Colonic mucosa (tissue), 4 donors: ENCODE measurements at regions not wholly inside any gene's neighbourhood (a gene's known extent, or its start where the extent isn't known, plus 50 kb on each side); places are given as distances from the start of the nearest gene placed in this dataset.
"Not testable (repeated sequence)": the region's sequence is repeated elsewhere in the genome, so short reads cannot be mapped to it uniquely, and the experiment has no call there.

Source experiments
- DNase-seq: peaks from one replicate; pipeline ENCODE4 v3.0.0-alpha.2; 2020
- H3K27ac ChIP-seq: fragments of 200-600 bp; one replicate; pipeline ENCODE4 v1.8.0; 2021
- H3K27me3 ChIP-seq: fragments of 200-600 bp; one replicate; pipeline ENCODE4 v1.8.0; 2021
- H3K36me3 ChIP-seq: fragments of 200-600 bp; one replicate; pipeline ENCODE4 v1.8.0; 2021
- H3K4me1 ChIP-seq: fragments of 200-600 bp; one replicate; pipeline ENCODE4 v1.8.0; 2021; ENCODE audit warnings: mild to moderate bottlenecking
- H3K4me3 ChIP-seq: fragments of 200-600 bp; one replicate; pipeline ENCODE4 v1.8.0; 2021
- H3K9ac ChIP-seq, 2 donors: one replicate each; pipeline ENCODE4 v1.7.0; 2013; ENCODE audit warnings: control low read depth in 2 of 2, low read depth in 2 of 2, low read length in 2 of 2
- H3K9me3 ChIP-seq: fragments of 200-600 bp; one replicate; pipeline ENCODE4 v1.8.0; 2021
- intact Hi-C: fragments of 100-400 bp; cut with DNase I; formaldehyde crosslinking; loops from one replicate; pipeline ENCODE4 v1.14.1; 2022
- TF ChIP-seq, protein P1 (sequence below): fragments of 200-600 bp; IDR thresholded peaks from one replicate; pipeline ENCODE4 v1.8.0; 2022; ENCODE audit warnings: antibody characterized with exemption, mild to moderate bottlenecking
- donor health status: healthy.
- donor health status: DM: no; HTN: no; CAD: no.
- donor health status: DM: no; HTN: no; CAD: no.

GRCh38 chr1:99396389-99396788 lies 132.1 kb downstream of the PLPPR4 start:
- Histone ChIP-seq H3K9me3 (no peaks in the 10 kb centered on the region), H3K4me1 (no peaks in the 10 kb centered on the region), H3K4me3 (no peak overlapping the region), H3K36me3 (no peaks in the 10 kb centered on the region), H3K27ac (no peak overlapping the region), H3K9ac (no peak overlapping the region), H3K27me3 (no peaks in the 10 kb centered on the region)
- TF ChIP-seq, protein P1, sequence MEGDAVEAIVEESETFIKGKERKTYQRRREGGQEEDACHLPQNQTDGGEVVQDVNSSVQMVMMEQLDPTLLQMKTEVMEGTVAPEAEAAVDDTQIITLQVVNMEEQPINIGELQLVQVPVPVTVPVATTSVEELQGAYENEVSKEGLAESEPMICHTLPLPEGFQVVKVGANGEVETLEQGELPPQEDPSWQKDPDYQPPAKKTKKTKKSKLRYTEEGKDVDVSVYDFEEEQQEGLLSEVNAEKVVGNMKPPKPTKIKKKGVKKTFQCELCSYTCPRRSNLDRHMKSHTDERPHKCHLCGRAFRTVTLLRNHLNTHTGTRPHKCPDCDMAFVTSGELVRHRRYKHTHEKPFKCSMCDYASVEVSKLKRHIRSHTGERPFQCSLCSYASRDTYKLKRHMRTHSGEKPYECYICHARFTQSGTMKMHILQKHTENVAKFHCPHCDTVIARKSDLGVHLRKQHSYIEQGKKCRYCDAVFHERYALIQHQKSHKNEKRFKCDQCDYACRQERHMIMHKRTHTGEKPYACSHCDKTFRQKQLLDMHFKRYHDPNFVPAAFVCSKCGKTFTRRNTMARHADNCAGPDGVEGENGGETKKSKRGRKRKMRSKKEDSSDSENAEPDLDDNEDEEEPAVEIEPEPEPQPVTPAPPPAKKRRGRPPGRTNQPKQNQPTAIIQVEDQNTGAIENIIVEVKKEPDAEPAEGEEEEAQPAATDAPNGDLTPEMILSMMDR: no peak
- no peak for DNase-seq
- intact Hi-C loops: no loop called here

DNA sequence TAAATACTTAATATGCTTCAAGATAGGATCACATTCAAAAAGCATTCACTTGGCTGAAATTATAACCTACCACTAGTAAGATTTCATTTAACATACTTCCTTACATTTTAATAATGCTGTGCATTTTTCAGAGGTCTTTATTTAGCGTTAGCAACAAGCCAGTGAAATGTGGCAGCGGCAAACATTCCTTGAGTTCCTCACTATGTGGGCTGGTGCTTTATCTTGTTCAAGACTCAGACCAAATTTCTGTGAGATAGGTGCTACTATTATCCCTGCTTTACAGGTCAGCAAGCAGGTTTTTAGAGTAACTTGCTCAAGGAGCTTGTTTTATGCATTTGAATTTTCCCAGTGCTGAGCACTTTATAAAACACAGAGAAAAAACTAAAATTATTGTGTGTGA lies 132.7 kb downstream of the PLPPR4 start:
- H3K36me3 ChIP-seq: no peaks in the 10 kb centered on the region
- no peak overlapping the region for H3K27ac ChIP-seq
- intact Hi-C loops: no loop called here
- TF ChIP-seq, protein P1: no peak
- no peak overlapping the region for H3K4me3 ChIP-seq
- H3K27me3 ChIP-seq: no peaks in the 10 kb centered on the region
- H3K9ac ChIP-seq: no peak overlapping the region
- DNase-seq: no peak
- no peaks in the 10 kb centered on the region for H3K9me3 ChIP-seq
- H3K4me1 ChIP-seq: no peaks in the 10 kb centered on the region

DNA sequence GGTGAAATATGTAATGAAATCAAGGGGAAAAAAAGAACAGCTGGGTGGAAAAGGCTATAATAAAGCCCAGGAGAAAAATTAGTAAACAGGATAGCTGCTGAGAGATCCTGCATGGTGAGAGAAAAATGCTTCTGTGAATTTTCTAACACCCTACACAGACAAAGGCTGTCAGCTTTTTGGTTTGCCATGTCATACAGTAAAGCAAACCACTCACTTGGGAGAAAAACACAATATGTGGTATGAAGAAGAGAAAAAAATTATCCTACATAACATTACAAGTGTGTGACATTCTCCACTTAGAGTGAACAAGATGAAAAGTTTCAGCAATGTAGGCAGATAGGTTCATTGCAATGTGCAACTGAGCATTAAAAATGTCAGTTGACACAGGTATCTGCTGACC lies 133.6 kb downstream of the PLPPR4 start:
- DNase-seq: no peak
- no peak overlapping the region for H3K9ac ChIP-seq
- TF ChIP-seq, protein P1: no peak
- no peak overlapping the region for H3K27ac ChIP-seq
- no peak overlapping the region for H3K4me3 ChIP-seq
- intact Hi-C loops: no loop called here
- no peaks in the 10 kb centered on the region for H3K27me3 ChIP-seq
- H3K36me3 ChIP-seq: no peaks in the 10 kb centered on the region
- H3K9me3 ChIP-seq: no peaks in the 10 kb centered on the region
- no peaks in the 10 kb centered on the region for H3K4me1 ChIP-seq

DNA sequence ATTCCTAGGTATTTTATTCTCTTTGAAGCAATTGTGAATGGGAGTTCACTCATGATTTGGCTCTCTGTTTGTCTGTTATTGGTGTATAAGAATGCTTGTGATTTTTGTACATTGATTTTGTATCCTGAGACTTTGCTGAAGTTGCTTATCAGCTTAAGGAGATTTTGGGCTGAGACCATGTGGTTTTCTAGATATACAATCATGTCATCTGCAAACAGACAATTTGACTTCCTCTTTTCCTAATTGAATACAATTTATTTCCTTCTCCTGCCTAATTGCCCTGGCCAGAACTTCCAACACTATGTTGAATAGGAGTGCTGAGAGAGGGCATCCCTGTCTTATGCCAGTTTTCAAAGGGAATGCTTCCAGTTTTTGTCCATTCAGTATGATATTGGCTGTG lies 137.3 kb downstream of the PLPPR4 start:
- H3K9ac ChIP-seq, intact Hi-C loops, H3K27ac ChIP-seq, H3K27me3 ChIP-seq, DNase-seq, H3K4me1 ChIP-seq, H3K9me3 ChIP-seq, H3K4me3 ChIP-seq, H3K36me3 ChIP-seq: not testable (repeated sequence)

- H3K27ac ChIP-seq, DNase-seq, H3K4me3 ChIP-seq, H3K27me3 ChIP-seq, H3K4me1 ChIP-seq, intact Hi-C loops, H3K36me3 ChIP-seq, H3K9ac ChIP-seq, H3K9me3 ChIP-seq: not testable (repeated sequence)
These were observed 140.1 kb downstream of the PLPPR4 start for GRCh38 chr1:99404399-99404798.

DNA sequence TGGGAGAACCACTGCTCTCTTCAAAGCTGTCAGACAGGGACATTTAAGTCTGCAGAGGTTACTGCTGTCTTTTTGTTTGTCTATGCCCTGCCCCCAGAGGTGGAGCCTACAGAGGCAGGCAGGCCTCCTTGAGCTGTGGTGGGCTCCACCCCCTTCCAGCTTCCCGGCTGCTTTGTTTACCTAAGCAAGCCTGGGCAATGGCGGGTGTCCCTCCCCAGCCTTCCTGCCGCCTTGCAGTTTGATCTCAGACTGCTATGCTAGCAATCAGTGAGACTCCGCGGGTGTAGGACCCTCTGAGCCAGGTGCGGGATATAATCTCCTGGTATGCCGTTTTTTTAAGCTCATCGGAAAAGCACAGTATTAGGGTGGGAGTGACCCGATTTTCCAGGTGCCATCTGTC lies 141.0 kb downstream of the PLPPR4 start:
- intact Hi-C loops, H3K27me3 ChIP-seq, H3K36me3 ChIP-seq, H3K4me1 ChIP-seq, H3K27ac ChIP-seq, H3K4me3 ChIP-seq, H3K9me3 ChIP-seq, H3K9ac ChIP-seq, DNase-seq: not testable (repeated sequence)

- intact Hi-C loops: no loop called here
- H3K4me1 ChIP-seq: no peaks in the 10 kb centered on the region
- H3K4me3 ChIP-seq: no peak overlapping the region
- no peak for DNase-seq
- H3K27me3 ChIP-seq: no peaks in the 10 kb centered on the region
- H3K9ac ChIP-seq: no peak overlapping the region
- TF ChIP-seq, protein P1: no peak
- no peaks in the 10 kb centered on the region for H3K9me3 ChIP-seq
- H3K36me3 ChIP-seq: no peaks in the 10 kb centered on the region
- H3K27ac ChIP-seq: no peak overlapping the region
These were observed 142.7 kb downstream of the PLPPR4 start for GRCh38 chr1:99407018-99407417.
